ENCODE measurements at regions not wholly inside any gene's neighbourhood (a gene's known extent, or its start where the extent isn't known, plus 50 kb on each side); places are given as distances from the start of the nearest gene placed in this dataset.
"Not testable (repeated sequence)": the region's sequence is repeated elsewhere in the genome, so short reads cannot be mapped to it uniquely, and the experiment has no call there.

- Histone ChIP-seq H3K27ac (ENCODE audit: low read depth, low read length, severe bottlenecking) (no peak overlapping the region), H3K36me3 (ENCODE audit: control insufficient read depth, insufficient read depth, low read length) (no peaks in the 10 kb centered on the region), H3K4me3 (ENCODE audit: extremely low read depth, insufficient read depth, low read length, poor library complexity, severe bottlenecking) (no peak overlapping the region), H3K9me3 (ENCODE audit: control insufficient read depth, low read length) (no peaks in the 10 kb centered on the region), H3K4me1 (ENCODE audit: control insufficient read depth, insufficient read depth, low read length, poor library complexity, severe bottlenecking) (no peaks in the 10 kb centered on the region)
- 94 to 96% methylated on average over 10 of the region's 10 CpGs for WGBS, 2 experiments (ENCODE audit: insufficient coverage in 2 of 2)
Measured at GRCh38 chr5:10110228-10110627, 139.5 kb downstream of the ATPSCKMT start.

- Histone ChIP-seq H3K4me3 (ENCODE audit: extremely low read depth, insufficient read depth, low read length, poor library complexity, severe bottlenecking) (no peak overlapping the region), H3K4me1 (ENCODE audit: control insufficient read depth, insufficient read depth, low read length, poor library complexity, severe bottlenecking) (no peaks in the 10 kb centered on the region), H3K36me3 (ENCODE audit: control insufficient read depth, insufficient read depth, low read length) (no peaks in the 10 kb centered on the region), H3K9me3 (ENCODE audit: control insufficient read depth, low read length) (no peaks in the 10 kb centered on the region), H3K27ac (ENCODE audit: low read depth, low read length, severe bottlenecking) (no peak overlapping the region)
- 93 to 95% methylated on average over 5 of the region's 7 CpGs for WGBS, 2 experiments (ENCODE audit: insufficient coverage in 2 of 2)
Measured at GRCh38 chr5:10109299-10109698, 140.4 kb downstream of the ATPSCKMT start.

GRCh38 chr5:10106806-10107205 lies 142.9 kb downstream of the ATPSCKMT start:
- WGBS, 2 experiments (ENCODE audit: insufficient coverage in 2 of 2), result no CpG with 5 or more reads among the region's 1 CpG
- Histone ChIP-seq H3K36me3 (ENCODE audit: control insufficient read depth, insufficient read depth, low read length) (no peaks in the 10 kb centered on the region), H3K9me3 (ENCODE audit: control insufficient read depth, low read length) (no peaks in the 10 kb centered on the region), H3K4me1 (ENCODE audit: control insufficient read depth, insufficient read depth, low read length, poor library complexity, severe bottlenecking) (no peaks in the 10 kb centered on the region), H3K4me3 (ENCODE audit: extremely low read depth, insufficient read depth, low read length, poor library complexity, severe bottlenecking) (no peak overlapping the region), H3K27ac (ENCODE audit: low read depth, low read length, severe bottlenecking) (no peak overlapping the region)

GRCh38 chr5:10106285-10106684 lies 143.4 kb downstream of the ATPSCKMT start:
- 82 to 95% methylated on average over 1 to 2 of the region's 2 CpGs for WGBS, 2 experiments (ENCODE audit: insufficient coverage in 2 of 2)
- no peak overlapping the region for H3K27ac ChIP-seq (ENCODE audit: low read depth, low read length, severe bottlenecking)
- H3K4me3 ChIP-seq (ENCODE audit: extremely low read depth, insufficient read depth, low read length, poor library complexity, severe bottlenecking), result no peak overlapping the region
- H3K36me3 ChIP-seq (ENCODE audit: control insufficient read depth, insufficient read depth, low read length), result no peaks in the 10 kb centered on the region
- H3K9me3 ChIP-seq (ENCODE audit: control insufficient read depth, low read length), result no peaks in the 10 kb centered on the region
- H3K4me1 ChIP-seq (ENCODE audit: control insufficient read depth, insufficient read depth, low read length, poor library complexity, severe bottlenecking), result no peaks in the 10 kb centered on the region

- 48 to 50% methylated on average over 7 of the region's 9 CpGs for WGBS, 2 experiments (ENCODE audit: insufficient coverage in 2 of 2)
- Histone ChIP-seq H3K4me3 (ENCODE audit: extremely low read depth, insufficient read depth, low read length, poor library complexity, severe bottlenecking) (no peak overlapping the region), H3K4me1 (ENCODE audit: control insufficient read depth, insufficient read depth, low read length, poor library complexity, severe bottlenecking) (no peaks in the 10 kb centered on the region), H3K9me3 (ENCODE audit: control insufficient read depth, low read length) (peaks cover 11% of the 10 kb centered on the region), H3K36me3 (ENCODE audit: control insufficient read depth, insufficient read depth, low read length) (no peaks in the 10 kb centered on the region), H3K27ac (ENCODE audit: low read depth, low read length, severe bottlenecking) (no peak overlapping the region)
Measured at GRCh38 chr5:10102706-10103497, 146.8 kb downstream of the ATPSCKMT start.

- H3K36me3 ChIP-seq (ENCODE audit: control insufficient read depth, insufficient read depth, low read length); H3K27ac ChIP-seq (ENCODE audit: low read depth, low read length, severe bottlenecking); H3K4me3 ChIP-seq (ENCODE audit: extremely low read depth, insufficient read depth, low read length, poor library complexity, severe bottlenecking); H3K4me1 ChIP-seq (ENCODE audit: control insufficient read depth, insufficient read depth, low read length, poor library complexity, severe bottlenecking): not testable (repeated sequence)
- H3K9me3 ChIP-seq (ENCODE audit: control insufficient read depth, low read length), result peaks cover 11% of the 10 kb centered on the region
- 50 to 71% methylated on average over 3 of the region's 7 CpGs for WGBS, 2 experiments (ENCODE audit: insufficient coverage in 2 of 2)
Measured at GRCh38 chr5:10102235-10102634, 147.5 kb downstream of the ATPSCKMT start.

- Histone ChIP-seq H3K36me3 (ENCODE audit: control insufficient read depth, insufficient read depth, low read length) (no peaks in the 10 kb centered on the region), H3K4me3 (ENCODE audit: extremely low read depth, insufficient read depth, low read length, poor library complexity, severe bottlenecking) (no peak overlapping the region), H3K27ac (ENCODE audit: low read depth, low read length, severe bottlenecking) (no peak overlapping the region), H3K9me3 (ENCODE audit: control insufficient read depth, low read length) (peaks cover 11% of the 10 kb centered on the region), H3K4me1 (ENCODE audit: control insufficient read depth, insufficient read depth, low read length, poor library complexity, severe bottlenecking) (no peaks in the 10 kb centered on the region)
- no CpG with 5 or more reads among the region's 2 CpGs for WGBS, 2 experiments (ENCODE audit: insufficient coverage in 2 of 2)
Measured at GRCh38 chr5:10099548-10099947, 150.1 kb downstream of the ATPSCKMT start.

GRCh38 chr5:10091701-10092100 lies 158.0 kb downstream of the ATPSCKMT start:
- Histone ChIP-seq H3K4me1 (ENCODE audit: control insufficient read depth, insufficient read depth, low read length, poor library complexity, severe bottlenecking) (no peaks in the 10 kb centered on the region), H3K9me3 (ENCODE audit: control insufficient read depth, low read length) (no peaks in the 10 kb centered on the region), H3K36me3 (ENCODE audit: control insufficient read depth, insufficient read depth, low read length) (no peaks in the 10 kb centered on the region), H3K27ac (ENCODE audit: low read depth, low read length, severe bottlenecking) (no peak overlapping the region), H3K4me3 (ENCODE audit: extremely low read depth, insufficient read depth, low read length, poor library complexity, severe bottlenecking) (no peak overlapping the region)
- WGBS, 2 experiments (ENCODE audit: insufficient coverage in 2 of 2), result 76 to 80% methylated on average over 3 to 4 of the region's 4 CpGs

GRCh38 chr5:10090074-10090473 lies 159.6 kb downstream of the ATPSCKMT start:
- H3K4me1 ChIP-seq (ENCODE audit: control insufficient read depth, insufficient read depth, low read length, poor library complexity, severe bottlenecking), result no peaks in the 10 kb centered on the region
- WGBS, 2 experiments (ENCODE audit: insufficient coverage in 2 of 2), result 84 to 92% methylated on average over 1 to 2 of the region's 2 CpGs
- H3K27ac ChIP-seq (ENCODE audit: low read depth, low read length, severe bottlenecking), result no peak overlapping the region
- no peak overlapping the region for H3K4me3 ChIP-seq (ENCODE audit: extremely low read depth, insufficient read depth, low read length, poor library complexity, severe bottlenecking)
- no peaks in the 10 kb centered on the region for H3K9me3 ChIP-seq (ENCODE audit: control insufficient read depth, low read length)
- no peaks in the 10 kb centered on the region for H3K36me3 ChIP-seq (ENCODE audit: control insufficient read depth, insufficient read depth, low read length)

- WGBS, 2 experiments (ENCODE audit: insufficient coverage in 2 of 2), result 43 to 65% methylated on average over 2 to 3 of the region's 5 CpGs
- no peak overlapping the region for H3K27ac ChIP-seq (ENCODE audit: low read depth, low read length, severe bottlenecking)
- H3K4me3 ChIP-seq (ENCODE audit: extremely low read depth, insufficient read depth, low read length, poor library complexity, severe bottlenecking), result no peak overlapping the region
- no peaks in the 10 kb centered on the region for H3K4me1 ChIP-seq (ENCODE audit: control insufficient read depth, insufficient read depth, low read length, poor library complexity, severe bottlenecking)
- H3K9me3 ChIP-seq (ENCODE audit: control insufficient read depth, low read length), result no peaks in the 10 kb centered on the region
- no peaks in the 10 kb centered on the region for H3K36me3 ChIP-seq (ENCODE audit: control insufficient read depth, insufficient read depth, low read length)
Measured at GRCh38 chr5:10085185-10085584, 164.5 kb downstream of the ATPSCKMT start.

- H3K4me3 ChIP-seq (ENCODE audit: extremely low read depth, insufficient read depth, low read length, poor library complexity, severe bottlenecking), result no peak overlapping the region
- no peaks in the 10 kb centered on the region for H3K9me3 ChIP-seq (ENCODE audit: control insufficient read depth, low read length)
- 85 to 98% methylated on average over 3 to 4 of the region's 4 CpGs for WGBS, 2 experiments (ENCODE audit: insufficient coverage in 2 of 2)
- H3K36me3 ChIP-seq (ENCODE audit: control insufficient read depth, insufficient read depth, low read length), result no peaks in the 10 kb centered on the region
- H3K4me1 ChIP-seq (ENCODE audit: control insufficient read depth, insufficient read depth, low read length, poor library complexity, severe bottlenecking), result no peaks in the 10 kb centered on the region
- H3K27ac ChIP-seq (ENCODE audit: low read depth, low read length, severe bottlenecking), result no peak overlapping the region
Measured at GRCh38 chr5:10081584-10081983, 168.1 kb downstream of the ATPSCKMT start.

All from mesodermal cell (in vitro differentiated cells).